ENCODE measurements at regions not wholly inside any gene's neighbourhood (a gene's known extent, or its start where the extent isn't known, plus 50 kb on each side); places are given as distances from the start of the nearest gene placed in this dataset.

GRCh38 chr21:19914028-19914427 is 1084.2 kb upstream of the NCAM2 start:
- no peaks in the 10 kb centered on the region for H4K20me1 ChIP-seq (replicated peaks; ENCODE audit: control insufficient read depth, insufficient read depth, low read length)
- H3K4me3 ChIP-seq = no peak overlapping the region
- H3K9me3 ChIP-seq (replicated peaks; ENCODE audit: control insufficient read depth, insufficient read depth, low read depth, low read length) = no peaks in the 10 kb centered on the region
- POLR2A ChIA-PET = interaction anchor here (1.0 kb wide), 1 partner anchor 8 kb away, joined by 3 read pairs; no protein-coding TSS in a partner anchor
- in situ Hi-C loops (cut with MboI) = no loop called here
- H3K79me2 ChIP-seq (ENCODE audit: control insufficient read depth, insufficient read depth, low read length) = no peaks in the 10 kb centered on the region
- no peaks in the 10 kb centered on the region for H3K4me1 ChIP-seq (replicated peaks in 1 of 2; ENCODE audit: control insufficient read depth in 2 of 2, insufficient read depth in 2 of 2, low read length in 2 of 2)
- H3K27ac ChIP-seq (ENCODE audit: extremely low read depth, low read depth, low read length) = no peak overlapping the region
- no peak for ATAC-seq
- H2AFZ ChIP-seq (ENCODE audit: low read depth, low read length) = no peak overlapping the region
- WGBS (ENCODE audit: insufficient coverage, low coverage, missing lambda C conversion rate) = 7% methylated on average over 6 of the region's 6 CpGs
- no peaks in the 10 kb centered on the region for H3K36me3 ChIP-seq (ENCODE audit: control insufficient read depth, insufficient read depth, low read length)
- intact Hi-C loops (cut with micrococcal nuclease) = no loop called here
- no peak for DNase-seq (ENCODE audit: extremely low read depth in 1 of 4, low spot score in 3 of 4)
- no peaks in the 10 kb centered on the region for H3K9me1 ChIP-seq (ENCODE audit: control insufficient read depth, insufficient read depth, low read length)
- CTCF ChIA-PET (ENCODE audit: low intra/inter-chr PET ratio) = no interaction called here
- no TSS peak for BruUV-seq (replicated peaks)
- FAIRE-seq = no peak
- no peak overlapping the region for H3K4me2 ChIP-seq (ENCODE audit: insufficient read depth, low read length)
- no peak overlapping the region for H3K9ac ChIP-seq (ENCODE audit: insufficient read depth in 1 of 2, low read depth in 2 of 2, low read length in 2 of 2)
- H3K27me3 ChIP-seq (ENCODE audit: control insufficient read depth in 2 of 2, insufficient read depth in 2 of 2, low read length in 2 of 2) = no peaks in the 10 kb centered on the region
- no peak for TF ChIP-seq TEAD2 (tag; IDR thresholded peaks at IDR 0.05)
- no peak for TF ChIP-seq LARP7 (IDR thresholded peaks at IDR 0.05)
- TF ChIP-seq ETS1 (conservative IDR thresholded peaks at IDR 0.05; ENCODE audit: control insufficient read depth, low read depth, low read length) = no peak
- no peak for TF ChIP-seq NFYB (IDR thresholded peaks at IDR 0.05; ENCODE audit: extremely low read depth, insufficient read length)
- TF ChIP-seq MCM2 (IDR thresholded peaks at IDR 0.05; ENCODE audit: low read depth) = no peak
- TF ChIP-seq ZFPM2 (CRISPR knock-in tag; IDR thresholded peaks at IDR 0.05) = no peak
- no peak for TF ChIP-seq AFF4 (CRISPR knock-in tag; IDR thresholded peaks at IDR 0.05)
- no peak for TF ChIP-seq CTCF (IDR thresholded peaks at IDR 0.05 in 2 of 3, conservative IDR thresholded peaks at IDR 0.05 in 1 of 3; ENCODE audit: insufficient read depth in 2 of 3, low read depth in 1 of 3, low read length in 3 of 3)
- TF ChIP-seq ZC3H11A (IDR thresholded peaks at IDR 0.05; ENCODE audit: low read depth, low read length) = no peak
- TF ChIP-seq RBM17 (IDR thresholded peaks at IDR 0.05; ENCODE audit: borderline replicate concordance, low read depth, low read length) = no peak
- TF ChIP-seq POLR3G (IDR thresholded peaks at IDR 0.05; ENCODE audit: extremely low read depth, insufficient read length, insufficient replicate concordance) = no peak
- no peak for TF ChIP-seq ILF3 (IDR thresholded peaks at IDR 0.05; ENCODE audit: borderline replicate concordance)
- TF ChIP-seq OTX1 (CRISPR knock-in tag; IDR thresholded peaks at IDR 0.05) = no peak
- TF ChIP-seq BMI1 (IDR thresholded peaks at IDR 0.05; ENCODE audit: low read length) = no peak
- TF ChIP-seq ZNF121 (CRISPR knock-in tag; conservative IDR thresholded peaks at IDR 0.05) = no peak
- TF ChIP-seq ZNF79 (CRISPR knock-in tag; IDR thresholded peaks at IDR 0.05; ENCODE audit: low read depth) = no peak
- no peak for TF ChIP-seq MAX (CRISPR knock-in tag; IDR thresholded peaks at IDR 0.05)
- TF ChIP-seq RFX5 (IDR thresholded peaks at IDR 0.05; ENCODE audit: low read depth, low read length) = no peak
- TF ChIP-seq ZNF24 (IDR thresholded peaks at IDR 0.05) = no peak

All from K562 (cell line).